ENCODE measurements at regions not wholly inside any gene's neighbourhood (a gene's known extent, or its start where the extent isn't known, plus 50 kb on each side); places are given as distances from the start of the nearest gene placed in this dataset.
"Not testable (repeated sequence)": the region's sequence is repeated elsewhere in the genome, so short reads cannot be mapped to it uniquely, and the experiment has no call there.

DNA sequence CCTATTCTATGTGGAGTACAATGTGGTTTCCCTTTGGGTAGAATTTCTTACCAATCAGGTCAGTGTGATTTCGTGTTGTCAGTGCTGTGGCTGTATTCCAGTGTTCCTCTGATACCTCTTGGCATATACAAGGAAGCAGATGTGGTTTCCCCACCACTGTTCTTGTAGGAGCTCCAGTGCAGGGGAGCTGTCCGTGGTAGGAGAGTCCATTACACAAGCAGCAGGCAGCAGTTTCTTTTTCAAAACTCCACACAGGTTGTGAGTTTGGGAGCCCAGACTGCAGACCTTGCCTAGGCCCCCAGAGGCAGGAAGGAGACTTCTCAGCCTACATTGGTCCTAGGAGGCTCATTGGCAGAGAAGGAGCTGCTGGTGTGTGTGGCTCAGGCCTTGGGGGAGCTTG is 452.8 kb downstream of the AACS start:
- no peak for DNase-seq

GRCh38 chr12:125519026-125519651 is 453.9 kb downstream of the AACS start:
- no peak for DNase-seq

GRCh38 chr12:125525879-125526278 is 460.6 kb downstream of the AACS start:
- no peak for DNase-seq

GRCh38 chr12:125528281-125528680 is 463.0 kb downstream of the AACS start:
- no peak for DNase-seq

GRCh38 chr12:125530201-125530600 is 465.0 kb downstream of the AACS start:
- DNase-seq: no peak

DNA sequence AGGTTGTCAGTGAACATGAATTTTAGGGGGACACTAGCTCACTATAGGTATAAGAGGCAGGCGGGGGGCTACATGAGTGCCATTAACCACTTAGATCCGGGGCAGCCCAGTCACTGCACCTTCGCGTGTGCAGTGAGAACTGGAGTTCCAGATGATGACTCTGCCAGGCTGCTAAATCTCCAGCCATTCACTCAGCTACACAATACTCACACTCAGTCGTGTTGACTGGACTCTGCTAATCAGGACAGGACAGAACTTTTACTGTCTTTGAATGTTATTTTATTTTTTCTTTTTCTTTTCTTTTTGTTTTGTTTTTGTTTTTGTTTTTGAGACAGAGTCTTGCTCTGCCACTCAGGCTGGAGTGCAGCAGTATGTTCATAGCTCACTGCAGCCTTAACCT is 465.6 kb downstream of the AACS start:
- no peak for DNase-seq

DNA sequence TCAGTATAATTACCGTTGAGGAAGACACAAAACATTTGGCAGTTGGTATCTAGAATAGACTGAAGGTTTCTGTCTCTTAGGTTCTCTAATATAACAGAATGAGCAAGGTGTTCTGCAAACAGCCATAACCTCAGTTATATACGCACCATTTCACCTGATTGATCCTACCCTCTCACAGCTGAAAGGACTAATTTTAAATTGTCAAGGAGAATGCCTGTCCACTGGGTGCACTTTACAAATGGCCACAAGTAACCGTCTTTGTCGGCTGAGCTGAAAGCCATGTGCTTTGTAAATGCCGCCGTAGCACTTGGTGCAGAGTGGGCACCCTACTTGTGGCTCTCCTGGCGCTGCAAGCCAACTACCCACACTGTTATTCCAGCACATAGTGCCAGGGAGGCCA is 466.3 kb downstream of the AACS start:
- no peak for DNase-seq

DNA sequence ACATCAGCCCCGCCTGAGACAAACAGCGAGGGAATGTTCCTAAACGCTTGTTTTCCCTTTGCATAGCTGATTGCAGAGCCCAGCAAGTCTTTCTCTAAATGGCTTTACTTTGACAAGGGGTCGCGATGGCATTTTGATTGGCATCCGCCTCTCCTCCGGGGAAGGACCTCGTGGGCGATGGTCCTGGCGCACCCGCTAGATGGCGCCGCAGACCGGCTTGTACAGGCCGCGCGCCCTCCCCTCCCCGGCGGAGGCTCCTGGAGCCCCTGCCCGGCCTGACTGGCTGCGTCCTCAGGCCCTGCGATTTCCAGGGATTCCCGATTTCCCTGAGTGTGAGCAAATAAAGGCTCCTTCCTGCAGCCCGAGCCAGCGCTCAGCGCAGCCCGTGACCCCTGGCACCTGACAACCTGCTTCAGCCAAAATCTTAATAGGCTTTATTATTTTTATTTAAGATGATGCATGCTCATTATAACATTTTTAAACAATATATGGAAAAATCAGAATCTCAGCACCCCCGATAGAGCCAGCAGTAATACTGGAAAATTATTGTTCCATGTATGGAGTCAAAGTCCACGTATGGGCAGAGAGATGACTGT is 468.3 kb downstream of the AACS start:
- peak; percentile 10 for DNase-seq

DNA sequence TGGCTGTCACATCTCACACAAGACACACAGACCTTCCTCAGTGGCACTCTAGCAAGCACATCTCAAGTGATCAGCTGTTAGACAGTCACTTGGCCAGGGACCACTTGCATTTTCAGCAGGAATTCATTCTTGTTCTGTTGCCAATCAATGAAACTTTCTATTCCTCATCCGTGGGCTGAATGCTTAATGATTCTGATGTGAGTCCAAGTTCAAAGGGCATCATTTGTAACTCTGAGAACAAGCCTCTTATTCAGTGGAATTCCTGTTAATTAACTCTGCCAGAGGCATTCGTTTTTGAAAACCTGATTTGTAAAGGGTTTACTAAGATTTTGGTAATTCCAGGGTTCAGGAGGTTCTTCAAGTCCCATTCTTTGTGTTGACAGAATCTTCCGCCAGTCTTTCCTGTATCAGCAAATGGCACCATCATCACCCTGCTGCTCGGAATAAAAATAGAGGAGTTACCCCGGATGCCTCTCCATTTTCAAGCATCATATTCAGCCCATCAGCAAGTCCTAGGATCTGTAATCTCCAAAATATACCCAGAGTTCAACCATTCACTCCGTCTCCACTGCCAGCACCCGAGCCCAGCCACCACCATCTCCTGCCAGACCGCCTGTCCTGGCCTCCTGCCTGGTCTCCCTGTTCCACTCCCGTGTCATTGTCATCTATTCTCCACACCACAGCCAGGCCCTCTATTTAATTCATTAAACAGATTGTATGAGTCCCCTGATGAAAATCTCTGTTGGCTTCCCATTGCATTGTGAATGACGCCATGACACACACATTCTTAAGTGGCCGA is 473.4 kb downstream of the AACS start:
- no peak for DNase-seq

DNA sequence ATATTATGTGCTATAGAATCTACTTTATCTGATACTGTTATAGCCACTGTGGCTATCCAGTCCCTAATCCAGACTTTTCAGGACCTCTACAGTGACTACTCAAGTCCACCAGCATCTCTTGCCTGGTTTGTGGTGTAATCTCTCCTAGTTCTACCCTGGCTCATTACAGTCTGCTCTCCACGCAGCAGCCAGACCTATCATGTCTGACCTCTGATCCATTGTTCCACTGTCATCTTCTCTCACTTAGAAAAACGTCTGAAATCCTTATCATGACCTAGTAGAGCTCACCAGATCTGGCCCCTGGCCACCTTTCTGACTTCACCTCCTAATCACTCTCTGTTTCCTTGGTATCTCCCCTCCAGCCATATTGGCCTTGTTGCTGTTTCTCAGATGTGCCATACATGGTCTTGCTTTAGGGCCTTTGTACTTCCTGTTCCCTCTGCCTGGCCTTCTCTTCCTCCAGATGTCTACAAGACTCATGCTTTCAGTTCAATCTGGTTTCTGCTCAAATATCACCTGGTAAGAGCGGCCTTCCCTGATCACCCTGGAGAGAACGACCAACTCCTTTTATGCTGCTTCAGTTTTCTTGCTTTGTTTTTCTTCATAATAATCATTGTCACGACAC is 475.5 kb downstream of the AACS start:
- DNase-seq: no peak

DNA sequence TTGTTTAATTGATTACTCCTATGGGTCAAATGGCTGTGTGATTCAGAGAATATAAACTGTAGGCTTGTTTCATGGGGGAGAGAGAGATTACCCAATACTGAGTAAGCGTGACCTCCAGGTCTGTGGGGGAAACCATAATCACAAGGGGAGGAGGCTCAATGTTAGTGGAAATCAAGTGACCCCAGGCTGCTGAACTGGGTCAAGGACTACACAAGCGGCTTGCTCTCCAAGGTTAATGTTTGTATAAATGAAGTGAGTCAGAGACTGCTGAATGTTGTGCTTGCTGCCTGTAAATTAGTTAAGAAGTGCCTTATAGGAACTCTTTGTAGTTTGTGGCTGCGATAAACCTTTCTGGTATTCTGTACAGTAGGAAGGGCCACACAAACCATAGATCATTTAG is 479.7 kb downstream of the AACS start:
- no peak for DNase-seq

DNA sequence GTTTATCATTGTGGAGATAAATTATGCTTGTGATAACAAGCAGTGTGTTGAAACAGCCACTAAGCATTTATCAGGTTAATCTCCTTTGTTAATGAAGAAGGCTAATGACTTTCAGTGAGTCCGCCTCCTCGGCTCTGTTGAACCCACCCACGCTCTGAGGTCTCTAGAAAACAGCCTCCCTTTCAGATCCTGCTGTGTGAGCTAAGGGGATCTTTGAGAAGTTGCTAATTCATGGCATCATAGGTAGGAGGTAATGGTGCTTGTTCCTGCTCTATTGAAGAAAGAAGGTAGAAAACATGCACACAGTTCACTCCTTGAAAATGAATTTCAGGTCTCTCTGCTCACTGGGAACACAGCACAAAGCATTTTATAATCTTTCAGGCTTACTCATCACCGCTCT is 483.9 kb downstream of the AACS start:
- no peak for DNase-seq

DNA sequence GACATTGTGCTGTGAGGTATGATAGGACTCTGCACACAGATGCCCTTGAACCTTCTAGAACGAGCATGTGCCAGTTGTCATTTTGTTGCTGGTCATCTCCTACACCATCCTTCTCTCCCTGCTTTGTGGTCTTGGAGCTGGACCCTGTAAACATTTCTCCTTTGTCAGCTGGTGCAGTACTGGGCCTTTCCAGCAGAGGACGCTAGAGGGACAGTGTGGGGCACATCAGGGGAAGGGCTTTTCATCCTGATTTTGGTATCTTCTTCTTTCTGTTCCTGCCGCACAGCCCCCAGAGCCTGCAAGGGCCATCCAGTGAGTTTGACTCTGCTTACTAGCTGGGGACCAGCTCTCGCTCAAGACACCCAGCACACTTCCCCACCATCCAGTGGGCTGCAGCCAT is 484.6 kb downstream of the AACS start:
- DNase-seq: no peak

- DNase-seq: no peak
These were observed 487.1 kb downstream of the AACS start for GRCh38 chr12:125552295-125552694.

GRCh38 chr12:125561008-125561407 is 495.8 kb downstream of the AACS start:
- not testable (repeated sequence) for DNase-seq

- DNase-seq: no peak
These were observed 499.5 kb downstream of the AACS start for GRCh38 chr12:125564753-125565152.

DNA sequence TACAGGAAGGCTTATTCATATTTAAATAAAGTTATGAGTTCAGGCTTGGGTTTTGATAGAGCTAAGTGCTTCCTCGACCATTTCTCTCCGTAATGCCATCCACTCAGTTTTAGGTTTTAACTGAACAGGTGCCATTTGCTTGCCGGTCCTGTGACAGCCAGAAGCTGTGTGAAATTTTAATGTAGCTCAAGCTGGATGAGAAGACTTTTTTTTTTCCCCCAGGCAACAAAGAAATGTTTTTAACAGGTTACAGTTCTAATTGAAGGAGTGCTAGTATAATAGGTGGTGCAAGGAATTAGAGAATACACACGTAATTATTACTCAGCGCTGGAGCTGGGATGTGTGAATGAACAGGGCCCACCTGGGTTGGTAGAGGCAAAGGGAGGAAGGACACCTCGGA is 502.3 kb downstream of the AACS start:
- no peak for DNase-seq

DNA sequence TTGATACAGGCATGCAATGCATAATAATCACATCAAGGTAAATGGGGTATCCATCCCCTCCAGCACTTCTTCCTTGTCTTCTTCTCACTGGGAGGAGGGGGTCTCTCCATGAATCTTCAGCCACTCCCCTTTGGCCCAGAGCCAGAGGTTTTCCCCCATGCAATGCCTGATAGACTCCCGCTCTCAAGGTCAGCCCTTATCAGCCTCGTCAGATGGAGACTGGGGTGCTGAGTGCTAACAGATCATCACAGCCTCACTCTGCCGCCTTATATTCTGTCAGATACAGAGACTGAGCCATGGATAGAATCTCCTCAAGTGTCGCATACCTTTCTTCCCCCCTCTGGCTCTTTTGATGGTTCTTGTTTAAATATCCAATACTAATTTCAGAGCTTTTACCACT is 503.1 kb downstream of the AACS start:
- DNase-seq: no peak

GRCh38 chr12:125573271-125573670 is 508.0 kb downstream of the AACS start:
- DNase-seq: no peak

DNA sequence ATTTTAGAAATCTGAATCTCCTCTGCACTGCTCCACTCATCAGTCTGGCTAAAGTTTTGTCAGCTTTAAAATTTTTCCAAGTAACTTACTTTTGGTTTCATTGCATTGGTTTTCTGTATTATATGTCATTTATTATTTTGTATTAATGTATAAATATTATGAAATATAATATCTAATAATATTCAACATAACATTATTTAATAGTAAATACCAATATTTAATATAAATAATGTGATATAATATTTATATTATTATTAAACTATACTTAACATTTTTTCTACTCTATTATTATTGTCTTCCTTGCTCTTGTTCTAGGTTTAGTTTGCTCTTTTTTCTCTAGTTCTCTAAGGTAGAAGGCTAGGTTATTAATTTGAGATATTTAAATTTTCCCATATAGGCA is 512.1 kb downstream of the AACS start:
- DNase-seq: no peak

- no peak for DNase-seq
These were observed 514.7 kb downstream of the AACS start for GRCh38 chr12:125579916-125580315.

GRCh38 chr12:125583071-125583470 is 517.8 kb downstream of the AACS start:
- DNase-seq: no peak

- DNase-seq: no peak
These were observed 521.2 kb downstream of the AACS start for GRCh38 chr12:125586441-125586840.

DNA sequence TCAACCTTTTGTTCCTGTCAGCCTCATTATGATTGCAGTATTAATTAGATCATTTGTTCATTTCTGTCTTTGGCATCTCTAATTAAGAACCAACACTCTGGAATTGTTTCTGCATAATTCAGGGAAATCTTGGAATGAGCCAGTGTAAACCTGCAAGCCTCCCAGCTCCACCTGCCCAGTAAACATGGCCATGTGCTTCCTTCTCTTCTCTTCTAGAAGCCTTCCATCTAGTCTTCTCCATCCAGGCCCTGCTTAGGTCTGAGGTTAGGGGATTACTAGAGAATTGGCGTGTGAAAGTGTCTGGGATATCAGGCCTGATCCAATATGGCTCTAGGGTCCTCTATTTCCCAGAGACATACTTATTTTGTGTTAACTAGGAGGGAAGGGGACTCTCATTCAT is 528.0 kb downstream of the AACS start:
- no peak for DNase-seq
